MM.1S (cell line): ENCODE measurements at regions not wholly inside any gene's neighbourhood (a gene's known extent, or its start where the extent isn't known, plus 50 kb on each side); places are given as distances from the start of the nearest gene placed in this dataset.

Source experiments
- DNase-seq: peaks from one replicate; pipeline ENCODE4 v3.0.0-alpha.2; 2015
- H2AFZ ChIP-seq: fragments of 300-600 bp; sonication (generic); 2 replicates; pipeline ENCODE4 v1.6.0; 2016; ENCODE audit warnings: antibody characterized with exemption, low read length
- H3F3A ChIP-seq: fragments of 300-600 bp; sonication (generic); 2 replicates; pipeline ENCODE4 v1.6.1; 2016; ENCODE audit warnings: mild to moderate bottlenecking, antibody characterized with exemption, low read length, moderate library complexity, mixed read lengths; ENCODE audit not compliant: insufficient read depth
- H3K27ac ChIP-seq: fragments of 300-600 bp; sonication (generic); 2 replicates; pipeline ENCODE4 v1.5.1; 2016; ENCODE audit warnings: mild to moderate bottlenecking, low read length
- H3K27me3 ChIP-seq: fragments of 300-600 bp; sonication (generic); replicated peaks from 2 replicates; pipeline ENCODE4 v1.6.0; 2016; ENCODE audit warnings: low read length; ENCODE audit not compliant: insufficient read depth
- H3K36me3 ChIP-seq: fragments of 300-600 bp; sonication (generic); replicated peaks from 2 replicates; pipeline ENCODE4 v1.6.1; 2016; ENCODE audit warnings: mild to moderate bottlenecking, low read length, mixed read lengths; ENCODE audit not compliant: insufficient read depth
- H3K4me1 ChIP-seq: fragments of 300-600 bp; sonication (generic); 2 replicates; pipeline ENCODE4 v1.6.1; 2016; ENCODE audit warnings: low read length, mixed read lengths
- H3K4me2 ChIP-seq: fragments of 300-600 bp; sonication (generic); 2 replicates; pipeline ENCODE4 v1.6.0; 2016; ENCODE audit warnings: low read depth, low read length
- H3K4me3 ChIP-seq: fragments of 300-600 bp; sonication (generic); 2 replicates; pipeline ENCODE4 v1.5.1; 2016; ENCODE audit warnings: low read length, mixed read lengths
- H3K79me2 ChIP-seq: fragments of 300-600 bp; sonication (generic); 2 replicates; pipeline ENCODE4 v1.6.1; 2016; ENCODE audit warnings: mixed run types, low read length, mixed read lengths
- H3K9ac ChIP-seq: fragments of 300-600 bp; sonication (generic); 2 replicates; pipeline ENCODE4 v1.6.1; 2016; ENCODE audit warnings: low read length, mixed read lengths
- H3K9me2 ChIP-seq: fragments of 300-600 bp; sonication (generic); replicated peaks from 2 replicates; pipeline ENCODE4 v1.6.1; 2016; ENCODE audit warnings: mild to moderate bottlenecking, low read length, mixed read lengths; ENCODE audit not compliant: insufficient read depth
- H3K9me3 ChIP-seq: fragments of 300-600 bp; sonication (generic); replicated peaks from 2 replicates; pipeline ENCODE4 v1.6.1; 2016; ENCODE audit warnings: mild to moderate bottlenecking, low read length, mixed read lengths; ENCODE audit not compliant: insufficient read depth
- H4K20me1 ChIP-seq: fragments of 300-600 bp; sonication (generic); 2 replicates; pipeline ENCODE4 v1.6.1; 2016; ENCODE audit warnings: mild to moderate bottlenecking, low read length, moderate library complexity, mixed read lengths; ENCODE audit not compliant: insufficient read depth
- CTCF ChIP-seq: fragments of 300-600 bp; sonication (generic); IDR thresholded peaks from 2 replicates; pipeline ENCODE4 v1.5.1; 2016; ENCODE audit warnings: antibody characterized with exemption, low read length, mixed read lengths
- EZH2 ChIP-seq: fragments of 300-600 bp; sonication (generic); optimal IDR thresholded peaks from 2 replicates; pipeline ENCODE3; 2017; ENCODE audit warnings: low read depth, mild to moderate bottlenecking, antibody characterized with exemption, low read length, mixed read lengths
- EZH2phosphoT487 ChIP-seq: fragments of 300-600 bp; sonication (generic); IDR thresholded peaks from 2 replicates; pipeline ENCODE4 v1.6.1; 2018; ENCODE audit warnings: antibody characterized with exemption, low read length

GRCh38 chr7:46000513-46000912, 79.4 kb upstream of the IGFBP3 start:
- Histone ChIP-seq H3K4me1 (peaks cover 20% of the 10 kb centered on the region), H3K4me3 (no peak overlapping the region), H3K9ac (no peak overlapping the region), H3K27ac (no peak overlapping the region), H2AFZ (no peak overlapping the region), H3K9me3 (no peaks in the 10 kb centered on the region), H3K4me2 (no peak overlapping the region), H3K27me3 (no peaks in the 10 kb centered on the region), H3K9me2 (no peaks in the 10 kb centered on the region), H3K36me3 (no peaks in the 10 kb centered on the region), H3K79me2 (no peaks in the 10 kb centered on the region), H4K20me1 (no peaks in the 10 kb centered on the region), H3F3A (peaks cover 15% of the 10 kb centered on the region)
- TF ChIP-seq CTCF (no peak), EZH2 (no peak), EZH2phosphoT487 (no peak)
- DNase-seq, result no peak

- TF ChIP-seq CTCF, result no peak
- no peak for TF ChIP-seq EZH2
- TF ChIP-seq EZH2phosphoT487, result no peak
- no peak for DNase-seq
- H3F3A ChIP-seq, result peaks cover 6% of the 10 kb centered on the region
- H3K36me3 ChIP-seq, result no peaks in the 10 kb centered on the region
- H3K4me3 ChIP-seq, result no peak overlapping the region
- no peaks in the 10 kb centered on the region for H4K20me1 ChIP-seq
- no peaks in the 10 kb centered on the region for H3K9me3 ChIP-seq
- no peak overlapping the region for H3K9ac ChIP-seq
- no peaks in the 10 kb centered on the region for H3K9me2 ChIP-seq
- H2AFZ ChIP-seq, result no peak overlapping the region
- H3K4me2 ChIP-seq, result no peak overlapping the region
- no peaks in the 10 kb centered on the region for H3K79me2 ChIP-seq
- H3K27ac ChIP-seq, result no peak overlapping the region
- H3K4me1 ChIP-seq, result peaks cover 11% of the 10 kb centered on the region
- no peaks in the 10 kb centered on the region for H3K27me3 ChIP-seq
Observed at GRCh38 chr7:45999541-45999940, 78.5 kb upstream of the IGFBP3 start.

- no peaks in the 10 kb centered on the region for H3K36me3 ChIP-seq
- H3K4me1 ChIP-seq, result peaks cover 1% of the 10 kb centered on the region
- no peaks in the 10 kb centered on the region for H3K79me2 ChIP-seq
- H3K27me3 ChIP-seq, result no peaks in the 10 kb centered on the region
- DNase-seq, result no peak
- H2AFZ ChIP-seq, result no peak overlapping the region
- no peak overlapping the region for H3K27ac ChIP-seq
- H3K9me3 ChIP-seq, result no peaks in the 10 kb centered on the region
- H3K4me3 ChIP-seq, result no peak overlapping the region
- no peak overlapping the region for H3K4me2 ChIP-seq
- no peaks in the 10 kb centered on the region for H4K20me1 ChIP-seq
- no peak overlapping the region for H3K9ac ChIP-seq
- TF ChIP-seq EZH2phosphoT487 (no peak), CTCF (no peak), EZH2 (no peak)
- no peaks in the 10 kb centered on the region for H3K9me2 ChIP-seq
- no peaks in the 10 kb centered on the region for H3F3A ChIP-seq
Observed at GRCh38 chr7:45998506-45998905, 77.4 kb upstream of the IGFBP3 start.
